ENCODE measurements at regions not wholly inside any gene's neighbourhood (a gene's known extent, or its start where the extent isn't known, plus 50 kb on each side); places are given as distances from the start of the nearest gene placed in this dataset.
A peak's percentile ranks its signal among the peaks of the same experiment; 100 is the strongest.
"Not testable (repeated sequence)": the region's sequence is repeated elsewhere in the genome, so short reads cannot be mapped to it uniquely, and the experiment has no call there.

- no peak for DNase-seq
Observed at GRCh38 chr7:152541892-152542291, 106.1 kb upstream of the KMT2C start.

- not testable (repeated sequence) for DNase-seq
Observed at GRCh38 chr7:152539190-152539495, 103.3 kb upstream of the KMT2C start.

- DNase-seq, result not testable (repeated sequence)
Observed at GRCh38 chr7:152538346-152539189, 102.8 kb upstream of the KMT2C start.

DNA sequence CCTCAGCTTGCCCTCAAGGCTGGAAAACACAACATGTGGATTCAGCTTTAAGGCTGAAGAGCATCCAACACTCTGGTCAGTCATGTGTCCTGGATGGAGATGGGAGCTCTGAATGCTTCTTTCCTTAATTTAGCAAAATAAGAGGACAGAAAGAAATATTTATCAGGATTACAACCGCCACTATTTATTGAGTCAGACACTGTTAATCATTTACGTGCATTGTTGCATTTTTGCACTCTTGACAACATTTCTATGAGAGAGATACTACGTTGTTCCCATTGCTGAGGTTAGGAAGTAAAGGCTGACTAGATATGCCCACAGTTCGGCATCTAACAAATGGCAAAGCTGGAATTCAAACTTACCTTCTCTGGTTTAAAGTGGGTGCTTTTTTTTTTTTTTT is 101.8 kb upstream of the KMT2C start:
- DNase-seq, result no peak

- no peak for DNase-seq
Observed at GRCh38 chr7:152528612-152529011, 92.8 kb upstream of the KMT2C start.

GRCh38 chr7:152527610-152528032 is 91.8 kb upstream of the KMT2C start:
- peak; percentile 76 for DNase-seq

GRCh38 chr7:152523916-152524315 is 88.1 kb upstream of the KMT2C start:
- DNase-seq, result no peak

GRCh38 chr7:152522571-152523067 is 86.8 kb upstream of the KMT2C start:
- peak; percentile 80 for DNase-seq

DNA sequence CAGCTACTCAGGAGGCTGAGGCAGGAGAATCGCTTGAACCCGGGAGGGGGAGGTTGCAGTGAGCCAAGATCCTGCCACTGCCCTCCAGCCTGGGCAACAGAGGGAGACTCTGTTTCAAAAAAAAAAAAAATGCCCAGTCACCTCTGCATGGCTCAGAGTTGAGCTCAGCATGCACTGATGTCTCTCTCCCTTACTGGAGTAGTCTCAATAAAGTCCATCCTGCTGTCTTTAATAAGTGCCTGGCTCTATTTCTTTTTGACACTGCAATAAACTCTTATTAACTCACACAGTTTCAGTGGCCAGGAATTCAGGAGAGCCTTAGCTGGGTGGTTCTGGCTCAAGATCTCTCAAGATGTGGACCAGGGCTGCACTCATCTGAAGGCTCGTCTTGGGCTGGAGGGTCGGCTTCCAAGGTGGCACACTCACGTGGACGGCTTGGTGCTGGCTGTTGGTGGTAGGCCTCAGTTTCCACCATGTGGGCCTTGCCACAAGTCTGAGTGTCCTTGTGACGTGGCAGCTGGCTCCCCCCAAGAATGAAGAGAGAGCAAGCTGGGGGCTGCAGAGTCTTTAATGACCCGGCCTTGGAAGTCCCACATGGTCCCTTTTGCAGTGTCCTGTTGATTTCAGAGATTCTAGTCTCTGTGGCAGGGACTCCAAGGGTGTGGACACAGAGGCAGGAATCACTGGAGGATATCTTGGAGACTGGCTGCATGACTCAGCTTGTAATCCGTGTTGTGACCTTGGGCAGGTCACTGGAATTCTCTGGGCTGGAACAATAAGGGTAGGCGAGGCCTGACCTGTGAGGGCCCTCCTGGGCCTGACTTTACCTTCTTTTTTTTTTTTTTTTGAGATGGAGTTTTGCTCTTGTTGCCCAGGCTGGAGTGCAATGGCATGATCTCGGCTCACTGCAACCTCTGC is 85.9 kb upstream of the KMT2C start:
- no peak for DNase-seq

GRCh38 chr7:152520861-152521302 is 85.1 kb upstream of the KMT2C start:
- no peak for DNase-seq

GRCh38 chr7:152519290-152519689 is 83.5 kb upstream of the KMT2C start:
- no peak for DNase-seq

- no peak for DNase-seq
Observed at GRCh38 chr7:152516216-152516615, 80.4 kb upstream of the KMT2C start.

- not testable (repeated sequence) for DNase-seq
Observed at GRCh38 chr7:152515266-152515950, 79.6 kb upstream of the KMT2C start.

- DNase-seq, result no peak
Observed at GRCh38 chr7:152514771-152515105, 78.9 kb upstream of the KMT2C start.

DNA sequence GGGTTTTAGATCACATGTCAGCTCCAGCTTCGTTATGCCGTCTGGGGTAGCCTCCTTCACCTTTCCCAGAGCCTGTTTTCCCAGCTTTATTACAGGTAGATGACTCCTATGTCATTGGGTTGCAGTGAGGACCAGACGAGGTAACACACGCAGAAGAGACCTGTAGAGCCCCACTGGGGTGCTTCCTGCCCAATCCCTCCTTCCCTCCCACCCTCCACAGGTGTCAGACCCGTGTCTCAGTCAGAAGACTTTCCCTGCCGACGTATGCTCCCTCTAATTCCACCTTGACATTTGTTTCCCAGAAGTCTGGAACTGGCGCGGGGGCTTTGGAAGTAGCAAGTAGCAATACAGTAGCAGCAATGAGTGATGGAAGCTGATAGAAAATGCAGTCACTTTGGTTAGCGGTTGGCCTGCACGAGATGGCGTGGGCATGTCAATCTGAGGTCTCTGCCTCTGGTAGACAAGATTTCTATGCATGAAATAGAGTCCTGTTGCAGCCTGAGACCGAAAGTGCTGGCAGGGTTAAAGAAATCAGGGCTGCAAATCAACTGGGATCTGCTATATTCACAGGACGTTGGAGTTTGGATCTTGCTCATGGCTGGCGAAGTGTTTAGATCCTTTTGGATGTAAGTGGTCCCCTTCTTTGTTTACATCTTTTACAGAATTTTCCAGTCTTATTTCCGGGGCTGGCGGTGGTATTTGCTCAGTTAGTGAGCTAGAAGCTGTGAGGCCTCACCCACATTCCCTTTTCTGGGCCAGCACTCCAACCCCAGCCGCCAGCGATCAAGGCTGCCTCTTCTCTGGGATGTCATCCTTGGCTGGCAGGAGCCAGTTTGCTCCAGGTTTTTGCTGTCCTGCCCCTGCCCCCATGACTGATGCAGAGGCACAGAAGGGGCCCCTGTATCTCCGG is 78.3 kb upstream of the KMT2C start:
- DNase-seq, result no peak

GRCh38 chr7:152512706-152513105 is 76.9 kb upstream of the KMT2C start:
- DNase-seq, result no peak

DNA sequence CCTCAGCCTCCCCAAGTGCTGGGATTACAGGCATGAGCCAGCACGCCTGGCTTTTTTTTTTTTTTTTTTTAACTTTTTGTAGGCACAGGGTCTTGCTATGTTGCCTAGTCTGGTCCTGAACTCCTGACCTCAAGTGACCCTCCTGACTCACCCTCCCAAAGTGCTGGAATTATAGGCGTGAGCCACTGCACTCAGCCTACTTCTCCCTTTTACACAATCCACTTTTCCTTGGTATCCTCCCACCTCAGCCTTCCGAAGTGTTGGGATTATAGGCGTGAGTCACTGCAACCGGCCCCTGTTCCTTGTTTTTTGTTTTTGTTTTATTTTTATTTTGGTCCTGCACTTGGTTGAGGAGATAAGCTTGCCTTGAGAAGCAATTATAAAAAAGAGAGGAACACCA is 75.9 kb upstream of the KMT2C start:
- DNase-seq, result no peak

DNA sequence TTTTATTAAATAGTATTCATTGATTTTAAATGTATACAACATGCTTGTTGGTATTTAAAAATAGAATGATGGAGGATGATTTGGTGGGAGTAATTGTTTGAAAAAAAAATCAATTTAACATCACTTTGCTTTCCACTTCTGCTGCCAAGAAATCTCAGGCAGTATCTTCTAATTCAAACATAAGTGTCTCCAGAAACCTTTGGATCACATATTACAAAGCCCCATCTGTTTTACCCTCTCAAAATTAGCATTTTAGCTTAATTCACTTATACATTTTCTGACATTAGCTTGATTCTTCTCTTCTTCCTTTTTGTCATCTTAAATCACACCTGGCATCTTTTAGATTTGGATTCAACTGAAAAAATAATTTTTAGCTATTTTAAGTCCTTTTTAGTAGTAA is 72.9 kb upstream of the KMT2C start:
- DNase-seq, result no peak

GRCh38 chr7:152505606-152506005 is 69.8 kb upstream of the KMT2C start:
- DNase-seq, result no peak

DNA sequence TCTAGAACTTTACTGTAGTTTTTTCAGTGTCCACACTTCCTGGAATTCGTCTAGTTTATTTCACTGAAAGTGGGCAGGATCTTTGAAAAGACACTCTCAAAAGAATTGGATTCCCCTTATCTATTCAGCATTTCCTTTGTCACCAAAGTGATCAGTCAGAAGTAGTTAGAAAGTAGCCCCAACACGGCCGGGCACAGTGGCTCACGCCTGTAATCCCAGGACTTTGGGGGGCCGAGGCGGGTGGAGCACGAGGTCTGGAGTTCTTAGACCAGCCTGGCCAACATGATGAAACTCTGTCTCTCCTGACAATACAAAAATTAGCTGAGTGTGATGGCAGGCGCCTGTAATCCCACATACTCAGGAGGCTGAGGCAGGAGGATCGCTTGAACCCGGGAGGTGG is 69.0 kb upstream of the KMT2C start:
- no peak for DNase-seq

DNA sequence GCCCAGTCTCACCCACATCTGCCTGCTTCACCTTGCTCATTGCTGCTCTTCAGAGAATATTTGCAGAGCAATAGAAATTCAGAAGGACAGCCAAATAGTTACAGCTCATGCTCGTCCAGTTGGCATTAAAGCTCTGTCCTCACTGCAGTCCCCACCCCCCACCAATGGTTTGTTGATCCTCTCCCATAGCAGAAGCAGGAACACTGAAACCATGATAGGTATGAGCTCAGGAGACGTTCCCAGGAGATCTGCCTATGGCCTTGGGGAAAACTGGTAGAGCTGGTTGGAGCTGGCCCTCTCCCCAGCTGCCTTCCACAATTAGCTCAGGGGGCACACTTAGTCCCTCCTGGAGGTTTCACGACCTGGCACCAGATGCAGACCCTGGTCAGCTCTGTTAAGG is 68.6 kb upstream of the KMT2C start:
- no peak for DNase-seq
